Neural progenitor cell (in vitro differentiated cells): ENCODE measurements at regions not wholly inside any gene's neighbourhood (a gene's known extent, or its start where the extent isn't known, plus 50 kb on each side); places are given as distances from the start of the nearest gene placed in this dataset.

Experiments
- CTCF ChIP-seq: fragments of 200-600 bp; sonication (generic); IDR thresholded peaks from 2 replicates; pipeline ENCODE4 v1.5.1; 2017; ENCODE audit warnings: antibody characterized with exemption, mild to moderate bottlenecking
- EZH2phosphoT487 ChIP-seq: fragments of 200-600 bp; sonication (generic); IDR thresholded peaks from 2 replicates; pipeline ENCODE4 v1.6.1; 2017; ENCODE audit warnings: antibody characterized with exemption

GRCh38 chr4:128573781-128574508 is 235.6 kb upstream of the JADE1 start:
- TF ChIP-seq CTCF (no peak), EZH2phosphoT487 (no peak)
